Trophoblast cell (in vitro differentiated cells and primary cell): ENCODE measurements at regions not wholly inside any gene's neighbourhood (a gene's known extent, or its start where the extent isn't known, plus 50 kb on each side); places are given as distances from the start of the nearest gene placed in this dataset.

Experiments
- DNase-seq, 2 donors: peaks; one replicate each; pipeline ENCODE4 v3.0.0-alpha.2; 2016
- H2AFZ ChIP-seq: 2 replicates; pipeline ENCODE4 v1.6.1; 2013; ENCODE audit warnings: low read length, moderate library complexity, mild to moderate bottlenecking; ENCODE audit not compliant: insufficient read depth, poor library complexity
- H2AK5ac ChIP-seq: 2 replicates; pipeline ENCODE4 v1.6.1; 2013; ENCODE audit warnings: mild to moderate bottlenecking, low read length
- H2BK120ac ChIP-seq: 2 replicates; pipeline ENCODE4 v1.6.1; 2013; ENCODE audit warnings: low read length, mild to moderate bottlenecking, moderate library complexity; ENCODE audit not compliant: insufficient read depth, poor library complexity
- H2BK12ac ChIP-seq: 2 replicates; pipeline ENCODE4 v1.6.1; 2013; ENCODE audit warnings: mild to moderate bottlenecking, low read length, moderate library complexity
- H2BK5ac ChIP-seq: 2 replicates; pipeline ENCODE4 v1.6.1; 2013; ENCODE audit warnings: low read length, low read depth, moderate library complexity, mild to moderate bottlenecking; ENCODE audit not compliant: poor library complexity
- H3K14ac ChIP-seq: 2 replicates; pipeline ENCODE4 v1.6.1; 2013; ENCODE audit warnings: mild to moderate bottlenecking, low read length
- H3K18ac ChIP-seq: 2 replicates; pipeline ENCODE4 v1.6.1; 2013; ENCODE audit warnings: mild to moderate bottlenecking, low read length
- H3K23ac ChIP-seq: 2 replicates; pipeline ENCODE4 v1.6.1; 2013; ENCODE audit warnings: low read length
- H3K27ac ChIP-seq: 2 replicates; pipeline ENCODE4 v1.5.1; 2013; ENCODE audit warnings: low read depth, mild to moderate bottlenecking, inconsistent platforms, low read length, moderate library complexity
- H3K27me3 ChIP-seq: 2 replicates; pipeline ENCODE4 v1.6.1; 2013; ENCODE audit warnings: inconsistent platforms, mild to moderate bottlenecking, low read length, moderate library complexity; ENCODE audit not compliant: insufficient read depth
- H3K36me3 ChIP-seq, 2 experiments: 1 replicate in 1 of 2; 2 replicates in 1 of 2; pipeline ENCODE4 v1.6.1; 2013; ENCODE audit warnings: low read length in 2 of 2, mild to moderate bottlenecking in 2 of 2, moderate library complexity in 1 of 2; ENCODE audit not compliant: insufficient read depth in 2 of 2, control insufficient read depth in 1 of 2
- H3K4ac ChIP-seq: 2 replicates; pipeline ENCODE4 v1.6.1; 2013; ENCODE audit warnings: low read depth, mild to moderate bottlenecking, low read length, moderate library complexity
- H3K4me1 ChIP-seq, 2 experiments: 1 replicate in 1 of 2; 2 replicates in 1 of 2; pipeline ENCODE4 v1.6.1; 2013; ENCODE audit warnings: low read length in 2 of 2, mild to moderate bottlenecking in 2 of 2, moderate library complexity in 1 of 2; ENCODE audit not compliant: insufficient read depth in 2 of 2, control insufficient read depth in 1 of 2
- H3K4me2 ChIP-seq: 2 replicates; pipeline ENCODE4 v1.6.1; 2013; ENCODE audit warnings: inconsistent platforms, mild to moderate bottlenecking, low read length, moderate library complexity
- H3K4me3 ChIP-seq: 2 replicates; pipeline ENCODE4 v1.5.1; 2013; ENCODE audit warnings: mild to moderate bottlenecking, low read depth, low read length, inconsistent platforms
- H3K79me1 ChIP-seq: one replicate; pipeline ENCODE4 v1.6.1; 2013; ENCODE audit warnings: low read length
- H3K79me2 ChIP-seq: 2 replicates; pipeline ENCODE4 v1.6.1; 2013; ENCODE audit warnings: low read length, mild to moderate bottlenecking; ENCODE audit not compliant: control insufficient read depth, insufficient read depth, poor library complexity
- H3K9ac ChIP-seq: 2 replicates; pipeline ENCODE4 v1.6.1; 2013; ENCODE audit warnings: mild to moderate bottlenecking, low read length
- H3K9me3 ChIP-seq: 2 replicates; pipeline ENCODE4 v1.6.1; 2013; ENCODE audit warnings: low read depth, mild to moderate bottlenecking, control low read depth, inconsistent platforms, low read length; ENCODE audit not compliant: insufficient read depth
- H4K12ac ChIP-seq: 2 replicates; pipeline ENCODE4 v1.6.1; 2013; ENCODE audit warnings: low read depth, mild to moderate bottlenecking, low read length, moderate library complexity
- H4K8ac ChIP-seq: 2 replicates; pipeline ENCODE4 v1.6.1; 2013; ENCODE audit warnings: low read depth, mild to moderate bottlenecking, low read length, moderate library complexity
- H4K91ac ChIP-seq: one replicate; pipeline ENCODE4 v1.6.1; 2013; ENCODE audit warnings: low read depth, mild to moderate bottlenecking, low read length, moderate library complexity
- WGBS: extraction: QIAGEN DNeasy Blood & Tissue Kit; methylation state at CpG from one replicate; pipeline ENCODE4 v1.1.7; 2013; ENCODE audit warnings: missing lambda C conversion rate; ENCODE audit not compliant: insufficient read length, insufficient coverage; ENCODE audit errors: extremely low coverage; 5-methylcytosine and 5-hydroxymethylcytosine counted together

- Histone ChIP-seq H3K27ac (no peak overlapping the region), H3K79me2 (no peaks in the 10 kb centered on the region), H2BK12ac (no peak overlapping the region), H3K4me2 (no peak overlapping the region), H2BK5ac (no peak overlapping the region), H2AK5ac (no peak overlapping the region), H3K4ac (no peak overlapping the region), H2BK120ac (no peak overlapping the region), H3K36me3 (no peaks in the 10 kb centered on the region), H4K12ac (no peak overlapping the region), H3K4me1 (no peaks in the 10 kb centered on the region), H3K23ac (no peak overlapping the region), H3K79me1 (no peaks in the 10 kb centered on the region), H3K14ac (no peak overlapping the region), H3K9me3 (no peaks in the 10 kb centered on the region), H3K4me3 (no peak overlapping the region), H2AFZ (no peak overlapping the region), H3K27me3 (no peaks in the 10 kb centered on the region), H4K91ac (no peak overlapping the region), H4K8ac (no peak overlapping the region), H3K18ac (no peak overlapping the region), H3K9ac (no peak overlapping the region)
- DNase-seq: no peak
- no CpG with 5 or more reads among the region's 3 CpGs for WGBS
Measured at GRCh38 chr11:25990406-25990805, 341.5 kb upstream of the ANO3 start.

- H3K4ac ChIP-seq: no peak overlapping the region
- H3K4me2 ChIP-seq: no peak overlapping the region
- H4K12ac ChIP-seq: no peak overlapping the region
- H2AK5ac ChIP-seq: no peak overlapping the region
- no peak overlapping the region for H4K91ac ChIP-seq
- no peaks in the 10 kb centered on the region for H3K27me3 ChIP-seq
- DNase-seq: no peak
- H4K8ac ChIP-seq: no peak overlapping the region
- no peaks in the 10 kb centered on the region for H3K9me3 ChIP-seq
- no peak overlapping the region for H2BK12ac ChIP-seq
- H3K79me1 ChIP-seq: no peaks in the 10 kb centered on the region
- WGBS: no CpG with 5 or more reads among the region's 2 CpGs
- no peak overlapping the region for H2AFZ ChIP-seq
- H3K14ac ChIP-seq: no peak overlapping the region
- H3K23ac ChIP-seq: no peak overlapping the region
- H3K27ac ChIP-seq: no peak overlapping the region
- no peaks in the 10 kb centered on the region for H3K79me2 ChIP-seq
- no peak overlapping the region for H3K9ac ChIP-seq
- no peaks in the 10 kb centered on the region for H3K36me3 ChIP-seq
- no peak overlapping the region for H3K18ac ChIP-seq
- H3K4me1 ChIP-seq: no peaks in the 10 kb centered on the region
- no peak overlapping the region for H3K4me3 ChIP-seq
- H2BK120ac ChIP-seq: no peak overlapping the region
- no peak overlapping the region for H2BK5ac ChIP-seq
Measured at GRCh38 chr11:25991476-25991875, 340.5 kb upstream of the ANO3 start.

- H2AK5ac ChIP-seq: no peak overlapping the region
- H3K79me2 ChIP-seq: no peaks in the 10 kb centered on the region
- H2BK12ac ChIP-seq: no peak overlapping the region
- no peak overlapping the region for H3K14ac ChIP-seq
- H2AFZ ChIP-seq: no peak overlapping the region
- no peak overlapping the region for H3K27ac ChIP-seq
- no peak for DNase-seq
- WGBS: no CpG with 5 or more reads among the region's 3 CpGs
- no peak overlapping the region for H3K23ac ChIP-seq
- H3K4me1 ChIP-seq: no peaks in the 10 kb centered on the region
- no peak overlapping the region for H4K12ac ChIP-seq
- H3K79me1 ChIP-seq: no peaks in the 10 kb centered on the region
- H4K91ac ChIP-seq: no peak overlapping the region
- H3K36me3 ChIP-seq: no peaks in the 10 kb centered on the region
- H3K4me3 ChIP-seq: no peak overlapping the region
- no peaks in the 10 kb centered on the region for H3K9me3 ChIP-seq
- no peak overlapping the region for H2BK120ac ChIP-seq
- H4K8ac ChIP-seq: no peak overlapping the region
- no peak overlapping the region for H3K9ac ChIP-seq
- no peak overlapping the region for H3K18ac ChIP-seq
- no peak overlapping the region for H3K4me2 ChIP-seq
- H2BK5ac ChIP-seq: no peak overlapping the region
- no peak overlapping the region for H3K4ac ChIP-seq
- H3K27me3 ChIP-seq: no peaks in the 10 kb centered on the region
Measured at GRCh38 chr11:25992294-25992693, 339.6 kb upstream of the ANO3 start.

GRCh38 chr11:25993016-25993415 lies 338.9 kb upstream of the ANO3 start:
- WGBS: no CpG with 5 or more reads among the region's 2 CpGs
- no peak overlapping the region for H4K8ac ChIP-seq
- no peak overlapping the region for H2BK12ac ChIP-seq
- H3K23ac ChIP-seq: no peak overlapping the region
- no peak overlapping the region for H2AK5ac ChIP-seq
- H3K79me1 ChIP-seq: no peaks in the 10 kb centered on the region
- H4K91ac ChIP-seq: no peak overlapping the region
- no peak for DNase-seq
- H3K9ac ChIP-seq: no peak overlapping the region
- no peak overlapping the region for H2BK120ac ChIP-seq
- H4K12ac ChIP-seq: no peak overlapping the region
- no peak overlapping the region for H2AFZ ChIP-seq
- no peaks in the 10 kb centered on the region for H3K36me3 ChIP-seq
- H3K27ac ChIP-seq: no peak overlapping the region
- no peaks in the 10 kb centered on the region for H3K4me1 ChIP-seq
- no peak overlapping the region for H3K4me2 ChIP-seq
- no peak overlapping the region for H3K4me3 ChIP-seq
- no peaks in the 10 kb centered on the region for H3K27me3 ChIP-seq
- H3K18ac ChIP-seq: no peak overlapping the region
- no peak overlapping the region for H3K4ac ChIP-seq
- no peak overlapping the region for H3K14ac ChIP-seq
- H3K9me3 ChIP-seq: no peaks in the 10 kb centered on the region
- no peak overlapping the region for H2BK5ac ChIP-seq
- no peaks in the 10 kb centered on the region for H3K79me2 ChIP-seq
